GM21737 (cell line): ENCODE measurements at regions not wholly inside any gene's neighbourhood (a gene's known extent, or its start where the extent isn't known, plus 50 kb on each side); places are given as distances from the start of the nearest gene placed in this dataset.

Experiments
- ATAC-seq: cut with Tn5 transposase; IDR thresholded peaks from one replicate; pipeline ENCODE4 v1.9.1; 2021; ENCODE audit warnings: mild to moderate bottlenecking, moderate library complexity; ENCODE audit not compliant: unreplicated experiment

GRCh38 chr19:27792576-27793127 lies 1420.3 kb downstream of the UQCRFS1 start:
- ATAC-seq = no peak

GRCh38 chr19:27780367-27781075 lies 1432.4 kb downstream of the UQCRFS1 start:
- no peak for ATAC-seq

GRCh38 chr19:27779954-27780353 lies 1433.0 kb downstream of the UQCRFS1 start:
- no peak for ATAC-seq

GRCh38 chr19:27777726-27778125 lies 1435.2 kb downstream of the UQCRFS1 start:
- no peak for ATAC-seq

- ATAC-seq = no peak
Measured at GRCh38 chr19:27777242-27777641, 1435.7 kb downstream of the UQCRFS1 start.

- ATAC-seq = no peak
Measured at GRCh38 chr19:27776524-27776923, 1436.4 kb downstream of the UQCRFS1 start.

GRCh38 chr19:27776020-27776419 lies 1436.9 kb downstream of the UQCRFS1 start:
- ATAC-seq = no peak

GRCh38 chr19:27775395-27775794 lies 1437.6 kb downstream of the UQCRFS1 start:
- ATAC-seq = no peak

- no peak for ATAC-seq
Measured at GRCh38 chr19:27774827-27775226, 1438.1 kb downstream of the UQCRFS1 start.

- no peak for ATAC-seq
Measured at GRCh38 chr19:27774337-27774736, 1438.6 kb downstream of the UQCRFS1 start.

- no peak for ATAC-seq
Measured at GRCh38 chr19:27773318-27774094, 1439.4 kb downstream of the UQCRFS1 start.

GRCh38 chr19:27772059-27772458 lies 1440.9 kb downstream of the UQCRFS1 start:
- ATAC-seq = no peak

- ATAC-seq = no peak
Measured at GRCh38 chr19:27770095-27770494, 1442.9 kb downstream of the UQCRFS1 start.

GRCh38 chr19:27767234-27767633 lies 1445.7 kb downstream of the UQCRFS1 start:
- ATAC-seq = no peak

GRCh38 chr19:27765912-27766725 lies 1446.8 kb downstream of the UQCRFS1 start:
- ATAC-seq = no peak

- no peak for ATAC-seq
Measured at GRCh38 chr19:27765397-27765796, 1447.6 kb downstream of the UQCRFS1 start.

- ATAC-seq = no peak
Measured at GRCh38 chr19:27764186-27764804, 1448.7 kb downstream of the UQCRFS1 start.

GRCh38 chr19:27762933-27763332 lies 1450.0 kb downstream of the UQCRFS1 start:
- ATAC-seq = no peak

GRCh38 chr19:27759896-27760295 lies 1453.1 kb downstream of the UQCRFS1 start:
- no peak for ATAC-seq

- ATAC-seq = no peak
Measured at GRCh38 chr19:27758626-27759505, 1454.1 kb downstream of the UQCRFS1 start.
